ENCODE measurements at regions not wholly inside any gene's neighbourhood (a gene's known extent, or its start where the extent isn't known, plus 50 kb on each side); places are given as distances from the start of the nearest gene placed in this dataset.

- TF ChIP-seq CTCF (optimal IDR thresholded peaks at IDR 0.05 in 1 of 3, IDR thresholded peaks at IDR 0.05 in 1 of 3, conservative IDR thresholded peaks at IDR 0.05 in 1 of 3; ENCODE audit: extremely low read depth in 1 of 3, insufficient read depth in 2 of 3, low read length in 3 of 3) (no peak), EZH2 (IDR thresholded peaks at IDR 0.05; ENCODE audit: low read length) (no peak)
These were observed 189.3 kb upstream of the PIK3R1 start for GRCh38 chr5:68026092-68026885.
